ENCODE measurements at regions not wholly inside any gene's neighbourhood (a gene's known extent, or its start where the extent isn't known, plus 50 kb on each side); places are given as distances from the start of the nearest gene placed in this dataset.

- H4K20me1 ChIP-seq (ENCODE audit: control insufficient read depth, insufficient read depth, low read depth, low read length), result no peaks in the 10 kb centered on the region
- no peak overlapping the region for H3K4me2 ChIP-seq (ENCODE audit: low read length)
- H3F3A ChIP-seq (ENCODE audit: control insufficient read depth, insufficient read depth), result no peaks in the 10 kb centered on the region
- no peaks in the 10 kb centered on the region for H3K36me3 ChIP-seq (ENCODE audit: control insufficient read depth, low read length)
- no peaks in the 10 kb centered on the region for H3K4me1 ChIP-seq (ENCODE audit: control insufficient read depth, low read length)
- H3K27me3 ChIP-seq (ENCODE audit: control insufficient read depth, low read length), result no peaks in the 10 kb centered on the region
- H3K27ac ChIP-seq (ENCODE audit: low read depth, low read length), result no peak overlapping the region
- no peak overlapping the region for H3K4me3 ChIP-seq (ENCODE audit: low read length)
- H3K9me2 ChIP-seq (replicated peaks; ENCODE audit: control insufficient read depth, low read length), result no peaks in the 10 kb centered on the region
- no peak for TF ChIP-seq CTCF (IDR thresholded peaks at IDR 0.05; ENCODE audit: low read depth, low read length, poor library complexity, severe bottlenecking)
- TF ChIP-seq EZH2phosphoT487 (IDR thresholded peaks at IDR 0.05; ENCODE audit: borderline replicate concordance, low read length), result no peak
- H3K79me2 ChIP-seq (ENCODE audit: control insufficient read depth, low read length), result no peaks in the 10 kb centered on the region
- H3K9me3 ChIP-seq (ENCODE audit: control insufficient read depth, insufficient read depth, low read length), result peaks cover 4% of the 10 kb centered on the region; the same call in 1 of the 2 replicates
Measured at GRCh38 chr1:194133152-194133551, 946.7 kb upstream of the B3GALT2 start.

- Histone ChIP-seq H3K27ac (ENCODE audit: low read depth, low read length) (no peak overlapping the region), H3K79me2 (ENCODE audit: control insufficient read depth, low read length) (no peaks in the 10 kb centered on the region), H3F3A (ENCODE audit: control insufficient read depth, insufficient read depth) (no peaks in the 10 kb centered on the region), H4K20me1 (ENCODE audit: control insufficient read depth, insufficient read depth, low read depth, low read length) (no peaks in the 10 kb centered on the region), H3K36me3 (ENCODE audit: control insufficient read depth, low read length) (no peaks in the 10 kb centered on the region), H3K9me2 (replicated peaks; ENCODE audit: control insufficient read depth, low read length) (no peaks in the 10 kb centered on the region), H3K4me1 (ENCODE audit: control insufficient read depth, low read length) (no peaks in the 10 kb centered on the region), H3K4me2 (ENCODE audit: low read length) (no peak overlapping the region), H3K4me3 (ENCODE audit: low read length) (no peak overlapping the region), H3K9me3 (ENCODE audit: control insufficient read depth, insufficient read depth, low read length) (no peaks in the 10 kb centered on the region; the same call in 1 of the 2 replicates), H3K27me3 (ENCODE audit: control insufficient read depth, low read length) (no peaks in the 10 kb centered on the region)
- TF ChIP-seq EZH2phosphoT487 (IDR thresholded peaks at IDR 0.05; ENCODE audit: borderline replicate concordance, low read length), result no peak
- no peak for TF ChIP-seq CTCF (IDR thresholded peaks at IDR 0.05; ENCODE audit: low read depth, low read length, poor library complexity, severe bottlenecking)
Measured at GRCh38 chr1:194118086-194118485, 931.7 kb upstream of the B3GALT2 start.

- Histone ChIP-seq H3K9me2 (replicated peaks; ENCODE audit: control insufficient read depth, low read length) (no peaks in the 10 kb centered on the region), H3K79me2 (ENCODE audit: control insufficient read depth, low read length) (no peaks in the 10 kb centered on the region), H3K36me3 (ENCODE audit: control insufficient read depth, low read length) (no peaks in the 10 kb centered on the region), H4K20me1 (ENCODE audit: control insufficient read depth, insufficient read depth, low read depth, low read length) (no peaks in the 10 kb centered on the region), H3K4me1 (ENCODE audit: control insufficient read depth, low read length) (no peaks in the 10 kb centered on the region), H3K27ac (ENCODE audit: low read depth, low read length) (no peak overlapping the region), H3F3A (ENCODE audit: control insufficient read depth, insufficient read depth) (no peaks in the 10 kb centered on the region), H3K27me3 (ENCODE audit: control insufficient read depth, low read length) (no peaks in the 10 kb centered on the region), H3K4me2 (ENCODE audit: low read length) (no peak overlapping the region), H3K4me3 (ENCODE audit: low read length) (no peak overlapping the region), H3K9me3 (ENCODE audit: control insufficient read depth, insufficient read depth, low read length) (no peaks in the 10 kb centered on the region; the same call in 1 of the 2 replicates)
- TF ChIP-seq CTCF (IDR thresholded peaks at IDR 0.05; ENCODE audit: low read depth, low read length, poor library complexity, severe bottlenecking) (peak; percentile 12), EZH2phosphoT487 (IDR thresholded peaks at IDR 0.05; ENCODE audit: borderline replicate concordance, low read length) (no peak)
Measured at GRCh38 chr1:194117582-194117981, 931.2 kb upstream of the B3GALT2 start.
